GM19099 (cell line): ENCODE measurements at regions not wholly inside any gene's neighbourhood (a gene's known extent, or its start where the extent isn't known, plus 50 kb on each side); places are given as distances from the start of the nearest gene placed in this dataset.

Experiments
- POLR2A ChIP-seq: IDR thresholded peaks from 3 replicates; pipeline ENCODE4 v1.6.1; 2011; ENCODE audit warnings: low read depth; ENCODE audit not compliant: insufficient read length; ENCODE audit errors: extremely low read depth

DNA sequence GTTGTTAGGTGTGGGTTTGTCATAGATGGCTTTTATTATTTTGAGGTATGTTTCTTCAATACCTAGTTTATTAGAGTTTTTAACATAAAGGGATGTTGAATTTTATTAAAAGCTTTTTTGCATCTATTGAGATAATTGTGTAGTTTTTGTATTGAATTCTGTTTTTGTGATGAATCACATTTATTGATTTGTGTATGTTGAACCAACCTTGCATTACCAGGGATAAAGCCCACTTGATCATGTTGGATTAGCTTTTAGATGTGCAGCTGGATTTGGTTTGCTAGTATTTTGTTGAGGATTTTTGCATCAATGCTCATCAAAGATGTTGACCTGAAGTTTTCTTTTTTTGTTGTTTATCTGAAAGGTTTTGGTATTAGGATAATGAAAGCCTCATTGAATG is 328.2 kb downstream of the ADCYAP1 start:
- no peak for TF ChIP-seq POLR2A

DNA sequence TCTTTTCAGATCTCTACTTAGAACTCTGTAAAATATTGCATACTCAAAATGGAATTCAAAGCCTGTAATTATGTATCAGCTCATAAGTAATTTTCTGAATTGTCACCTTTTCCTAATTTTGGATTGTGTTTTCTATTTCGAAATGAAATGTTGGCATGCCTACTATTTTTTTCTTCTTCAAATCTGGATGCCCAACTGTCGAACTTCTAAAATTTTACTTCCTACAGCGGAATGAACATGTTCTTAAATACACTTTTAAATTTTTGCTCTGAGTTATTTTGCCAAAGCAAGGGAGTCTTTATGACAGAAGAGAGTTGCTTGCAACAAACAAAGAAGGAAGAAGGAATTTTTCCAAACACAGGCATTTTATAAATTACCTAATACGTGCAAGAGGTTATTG is 336.0 kb downstream of the ADCYAP1 start:
- no peak for TF ChIP-seq POLR2A

DNA sequence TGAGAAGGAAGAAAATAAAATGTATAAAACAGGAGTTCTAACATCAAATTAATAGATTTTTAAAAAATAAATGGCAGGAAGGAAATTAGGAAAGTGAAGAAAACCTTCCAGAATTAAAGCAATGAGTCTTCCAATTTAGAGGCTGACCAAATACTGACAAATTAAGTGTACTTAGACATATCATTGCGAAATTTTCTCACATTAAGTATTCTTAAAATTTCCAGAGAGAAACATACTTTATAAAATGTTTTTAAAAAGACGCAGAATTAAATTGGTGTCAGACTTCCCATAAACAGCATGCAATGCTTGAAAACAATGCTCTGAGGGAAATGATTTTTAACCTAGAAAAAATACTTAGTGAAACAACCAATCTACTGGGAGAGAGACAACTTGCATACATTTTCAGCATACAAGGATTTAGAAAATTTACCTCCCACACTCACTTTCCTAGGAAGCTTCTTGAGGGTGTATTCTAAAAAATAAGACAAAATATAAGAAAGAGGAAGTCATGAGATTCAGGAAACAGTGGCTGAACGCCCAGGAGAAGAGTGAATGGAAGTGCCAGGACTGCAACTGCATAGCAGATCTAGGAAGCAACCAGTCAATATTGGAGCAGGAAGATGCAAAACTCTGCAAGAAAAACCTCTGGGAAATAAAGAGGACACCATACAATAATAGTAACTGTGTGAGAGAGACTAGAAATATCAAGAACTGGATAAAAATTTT is 339.9 kb downstream of the ADCYAP1 start:
- TF ChIP-seq POLR2A, result no peak

GRCh38 chr18:1246827-1247226 is 342.2 kb downstream of the ADCYAP1 start:
- no peak for TF ChIP-seq POLR2A

DNA sequence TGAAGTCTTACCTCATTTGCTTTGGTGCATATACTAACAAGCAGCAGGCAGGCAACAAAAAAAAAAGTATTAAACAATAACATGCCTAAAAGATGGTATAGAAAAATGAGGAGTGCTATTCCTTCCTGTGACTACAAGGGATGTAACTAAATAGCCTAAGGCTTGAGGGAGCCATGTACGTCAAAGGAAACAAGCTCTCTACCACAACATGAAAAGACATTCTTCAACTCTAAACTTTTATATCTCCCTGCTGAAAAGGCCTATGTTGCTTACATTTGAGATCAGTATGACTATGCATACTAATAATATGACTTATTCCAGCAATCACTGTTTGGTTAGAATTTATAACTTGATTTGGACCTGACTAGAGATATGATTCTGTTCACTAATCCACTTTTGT is 347.9 kb downstream of the ADCYAP1 start:
- TF ChIP-seq POLR2A, result no peak

- TF ChIP-seq POLR2A, result no peak
Measured at GRCh38 chr18:1252936-1253335, 348.3 kb downstream of the ADCYAP1 start.

GRCh38 chr18:1253827-1254226 is 349.2 kb downstream of the ADCYAP1 start:
- TF ChIP-seq POLR2A, result no peak

GRCh38 chr18:1261054-1261453 is 356.4 kb downstream of the ADCYAP1 start:
- TF ChIP-seq POLR2A, result no peak

- TF ChIP-seq POLR2A, result no peak
Measured at GRCh38 chr18:1267021-1267420, 362.4 kb downstream of the ADCYAP1 start.

DNA sequence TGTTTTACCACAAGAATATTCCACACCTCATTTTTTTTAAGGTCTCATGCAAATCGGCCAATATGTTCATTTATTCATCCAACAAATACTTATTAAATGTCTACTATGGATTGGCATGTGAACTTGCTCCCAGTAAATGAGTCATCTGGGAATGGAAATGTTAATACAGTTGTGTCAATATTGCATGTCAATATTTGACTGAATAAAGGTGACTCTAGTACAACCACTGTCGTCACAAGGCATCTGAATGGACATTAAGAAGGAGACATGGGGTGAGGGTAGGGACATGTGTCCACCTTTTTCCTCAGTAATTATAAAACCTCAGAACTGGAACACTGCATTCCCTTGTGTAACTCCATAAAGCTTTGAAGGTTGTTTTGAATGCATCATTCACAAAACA is 365.4 kb downstream of the ADCYAP1 start:
- no peak for TF ChIP-seq POLR2A

GRCh38 chr18:1273469-1273868 is 368.8 kb downstream of the ADCYAP1 start:
- no peak for TF ChIP-seq POLR2A

DNA sequence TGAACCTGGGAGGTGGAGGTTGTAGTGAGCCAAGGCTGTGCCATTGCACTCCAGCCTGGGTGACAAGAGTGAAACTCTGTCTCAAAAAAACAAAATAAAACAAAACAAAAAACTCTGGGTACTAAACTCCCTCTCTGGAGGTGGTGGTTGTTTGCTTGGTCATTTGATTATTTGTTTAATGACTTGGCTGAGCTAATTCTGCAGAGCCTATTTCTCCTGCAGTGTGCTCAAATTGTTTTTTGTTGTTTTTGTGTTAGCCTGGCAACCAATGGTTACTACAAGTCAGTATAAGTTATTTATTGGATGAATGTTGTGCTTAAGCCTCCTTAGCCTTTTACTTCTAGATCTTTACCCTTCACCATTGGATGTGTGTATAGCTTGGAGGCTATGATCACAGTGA is 387.5 kb downstream of the ADCYAP1 start:
- no peak for TF ChIP-seq POLR2A

GRCh38 chr18:1294229-1294628 is 389.6 kb downstream of the ADCYAP1 start:
- no peak for TF ChIP-seq POLR2A

- TF ChIP-seq POLR2A, result no peak
Measured at GRCh38 chr18:1296237-1296636, 391.6 kb downstream of the ADCYAP1 start.

- no peak for TF ChIP-seq POLR2A
Measured at GRCh38 chr18:1302861-1303260, 398.2 kb downstream of the ADCYAP1 start.

DNA sequence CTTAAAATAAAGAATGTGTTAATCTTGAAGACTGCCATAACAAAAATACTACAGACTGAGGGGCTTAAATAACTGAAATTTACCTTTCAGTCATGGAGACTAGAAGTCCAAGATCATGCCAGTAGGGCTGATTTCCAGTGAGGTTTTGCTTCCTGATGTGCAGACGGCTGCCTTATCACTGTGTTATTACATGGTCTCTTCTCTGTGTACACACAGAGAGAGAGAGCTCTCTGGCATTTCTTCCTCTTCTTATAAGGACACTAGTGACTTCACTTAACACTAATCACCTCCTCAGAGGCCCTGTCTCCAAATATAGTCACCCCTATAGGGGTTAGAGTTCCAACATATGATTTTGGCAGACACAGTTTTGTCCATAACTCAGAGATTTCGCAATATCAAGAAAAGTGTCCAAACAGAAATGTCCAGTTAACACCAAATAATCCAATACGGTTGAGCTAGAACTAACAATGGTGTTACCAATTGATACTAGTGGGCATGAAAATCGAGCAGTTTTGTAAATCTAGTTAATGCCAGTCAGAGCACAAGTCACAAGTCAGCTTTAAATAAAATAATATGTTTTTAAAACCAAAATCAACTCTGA is 399.8 kb downstream of the ADCYAP1 start:
- TF ChIP-seq POLR2A, result no peak

- TF ChIP-seq POLR2A, result no peak
Measured at GRCh38 chr18:1306641-1307040, 402.0 kb downstream of the ADCYAP1 start.
